ENCODE measurements at regions not wholly inside any gene's neighbourhood (a gene's known extent, or its start where the extent isn't known, plus 50 kb on each side); places are given as distances from the start of the nearest gene placed in this dataset.
A peak's percentile ranks its signal among the peaks of the same experiment; 100 is the strongest.

DNA sequence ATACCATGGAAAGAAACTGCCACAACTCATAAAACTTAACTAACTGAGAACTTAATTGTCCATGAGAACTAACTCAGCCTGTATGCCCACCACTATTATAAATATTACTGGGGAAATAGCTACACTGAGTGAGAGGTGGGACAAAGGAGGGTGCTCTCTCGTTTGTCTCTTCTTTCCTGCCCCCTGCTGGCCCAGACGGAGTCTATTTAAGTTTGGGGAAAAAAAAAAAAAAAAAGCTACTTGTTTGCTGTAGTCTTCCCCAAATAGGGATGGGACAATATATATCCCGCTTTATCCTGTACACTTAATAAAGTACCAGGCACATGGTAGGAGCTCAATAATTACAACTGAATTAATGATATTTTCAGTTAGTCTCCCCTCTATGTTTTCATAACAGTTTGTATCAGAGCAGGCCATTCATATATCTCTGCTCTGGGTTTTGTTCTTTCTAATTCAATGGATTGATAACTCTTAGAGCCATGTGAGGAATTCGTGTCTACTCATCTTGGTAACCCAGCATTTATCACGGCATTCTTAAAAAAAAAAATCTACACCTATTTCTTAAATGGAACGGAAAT, 647.6 kb upstream of the PKDCC start:
- DNase-seq (ENCODE audit: low spot score): no peak

DNA sequence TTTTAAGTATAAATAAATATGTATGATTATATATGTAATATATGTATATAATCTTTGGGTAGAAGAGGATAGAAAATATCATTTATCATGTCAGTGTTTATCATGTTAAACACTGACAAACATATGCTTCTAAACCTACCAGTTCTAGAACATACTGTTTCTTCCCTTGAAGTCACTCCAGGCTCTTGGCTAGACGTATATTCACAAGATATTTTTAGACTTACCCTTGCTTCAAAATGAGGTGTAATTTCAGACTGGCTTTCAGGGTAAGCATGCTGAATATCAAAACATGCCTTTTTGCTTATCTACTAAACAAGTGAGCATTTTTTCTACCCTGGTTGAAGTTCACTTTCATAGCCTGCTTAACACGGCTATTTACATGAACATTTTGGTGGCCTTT, 642.4 kb upstream of the PKDCC start:
- DNase-seq (ENCODE audit: low spot score): no peak

- no peak for DNase-seq (ENCODE audit: low spot score)
These were observed 638.5 kb upstream of the PKDCC start for GRCh38 chr2:41409328-41409727.

GRCh38 chr2:41410011-41410410, 637.8 kb upstream of the PKDCC start:
- DNase-seq (ENCODE audit: low spot score): no peak

- DNase-seq (ENCODE audit: low spot score): no peak
These were observed 633.9 kb upstream of the PKDCC start for GRCh38 chr2:41413813-41414485.

DNA sequence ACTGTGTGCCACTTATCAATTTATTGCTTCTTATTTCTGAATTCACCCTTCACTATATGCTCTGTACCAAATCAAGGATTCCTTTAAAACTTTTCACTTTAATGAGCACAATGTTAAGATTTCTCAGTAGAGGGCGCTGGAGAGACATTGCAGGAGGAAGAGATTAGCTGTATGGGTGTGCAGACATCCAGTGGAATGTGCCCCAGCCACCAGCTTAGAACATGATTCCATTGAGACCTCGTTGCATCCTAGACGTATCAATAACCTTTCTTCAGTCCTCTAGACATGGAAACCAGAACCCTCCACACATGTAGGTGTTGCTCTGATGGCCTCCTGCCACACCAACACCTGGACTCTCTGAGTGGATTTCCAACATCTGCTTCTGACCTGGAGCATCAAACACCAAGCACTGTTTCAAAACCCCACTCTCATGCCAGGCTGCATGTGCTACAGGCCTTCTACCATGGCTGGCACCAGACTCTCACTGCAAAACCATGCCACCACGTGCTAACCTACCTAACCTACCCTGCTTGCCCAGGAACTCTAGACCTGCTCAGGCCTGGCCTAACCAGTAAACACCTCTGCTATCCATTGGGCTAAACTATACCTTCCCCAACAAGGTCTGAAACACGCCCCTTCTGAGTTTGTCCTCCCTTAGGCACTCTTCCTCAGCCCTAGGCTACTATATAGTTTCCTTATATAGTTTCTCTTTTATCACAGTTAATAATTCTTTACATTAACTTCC, 633.2 kb upstream of the PKDCC start:
- DNase-seq (ENCODE audit: low spot score): no peak

GRCh38 chr2:41417511-41417910, 630.3 kb upstream of the PKDCC start:
- no peak for DNase-seq (ENCODE audit: low spot score)

GRCh38 chr2:41420219-41420618, 627.6 kb upstream of the PKDCC start:
- DNase-seq (ENCODE audit: low spot score): no peak

- DNase-seq (ENCODE audit: low spot score): no peak
These were observed 626.9 kb upstream of the PKDCC start for GRCh38 chr2:41420872-41421271.

GRCh38 chr2:41431756-41432155, 616.1 kb upstream of the PKDCC start:
- DNase-seq (ENCODE audit: low spot score): no peak

- no peak for DNase-seq (ENCODE audit: low spot score)
These were observed 615.4 kb upstream of the PKDCC start for GRCh38 chr2:41432459-41432858.

DNA sequence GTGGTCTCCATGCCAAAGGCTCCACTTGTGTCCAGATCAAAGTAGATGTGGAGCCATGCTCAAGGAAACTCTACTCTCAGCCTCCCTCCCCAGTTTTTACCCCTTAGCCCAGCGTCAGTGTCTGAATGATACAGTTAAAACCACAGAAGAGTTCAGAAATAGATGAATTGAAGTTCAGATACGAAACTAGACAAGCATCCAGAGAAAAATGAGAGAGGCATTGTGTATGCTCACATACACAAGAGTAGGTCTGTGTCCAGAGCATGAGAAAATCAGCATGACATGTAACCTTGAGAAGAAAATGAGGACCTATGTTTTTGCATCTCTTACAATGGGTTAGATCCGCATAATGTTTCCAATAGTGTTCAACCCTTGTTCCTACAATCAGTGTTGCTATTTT, 612.8 kb upstream of the PKDCC start:
- DNase-seq (ENCODE audit: low spot score): no peak

- DNase-seq (ENCODE audit: low spot score): no peak
These were observed 605.9 kb upstream of the PKDCC start for GRCh38 chr2:41441958-41442357.

DNA sequence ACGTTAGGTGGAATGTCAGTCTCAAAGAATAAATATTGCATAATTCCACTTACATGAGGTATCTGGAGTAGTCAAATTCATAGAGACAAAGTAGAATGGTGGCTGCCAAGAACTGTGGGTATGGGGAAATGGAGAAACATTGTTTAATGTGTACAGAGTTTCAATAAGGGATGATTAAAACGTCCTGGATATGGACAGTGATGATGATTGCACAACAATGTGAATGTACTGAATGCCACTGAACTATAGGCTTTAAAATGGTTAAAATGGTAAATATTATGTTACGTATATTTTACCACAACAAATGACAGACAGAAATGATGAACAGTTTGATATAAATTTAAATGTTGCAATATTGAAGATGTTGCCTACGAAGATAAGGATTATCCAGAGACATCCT, 602.0 kb upstream of the PKDCC start:
- DNase-seq (ENCODE audit: low spot score): no peak

DNA sequence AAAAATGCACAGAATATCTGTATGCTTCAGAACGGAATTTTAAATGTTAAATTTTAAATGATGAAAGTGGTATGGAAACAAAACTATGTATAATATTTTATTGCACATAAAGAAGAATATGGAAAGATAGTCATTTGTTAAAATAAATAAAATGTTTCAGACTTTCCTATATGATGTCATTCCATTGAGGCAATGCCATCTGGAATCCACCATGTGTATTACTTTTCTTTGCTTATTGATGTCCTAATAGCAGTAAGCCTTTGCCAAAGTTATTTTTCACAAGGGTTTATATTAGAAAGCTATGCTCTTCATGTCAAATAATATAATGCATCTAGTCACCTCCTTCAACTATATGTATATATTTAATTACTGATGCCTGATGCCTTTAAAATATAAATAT, 601.6 kb upstream of the PKDCC start:
- DNase-seq (ENCODE audit: low spot score): no peak

DNA sequence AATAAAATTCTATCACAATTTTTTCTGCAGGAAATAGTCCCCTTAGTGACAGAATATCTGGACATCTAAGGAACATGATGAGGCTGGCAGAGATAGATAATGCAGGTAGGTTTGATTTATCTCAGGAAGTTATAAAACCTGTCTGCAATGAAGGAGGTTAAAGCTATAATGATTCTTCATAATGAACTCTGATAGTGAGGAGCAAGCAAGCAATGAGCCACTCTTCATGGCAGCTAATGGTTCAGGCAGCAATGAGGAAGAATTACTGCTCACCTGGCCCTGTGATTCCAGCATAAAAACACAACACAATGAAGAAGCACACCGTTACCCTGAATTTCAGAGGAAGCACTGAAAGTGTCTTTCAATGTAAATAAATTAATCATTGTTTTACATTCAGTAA, 599.6 kb upstream of the PKDCC start:
- no peak for DNase-seq (ENCODE audit: low spot score)

DNA sequence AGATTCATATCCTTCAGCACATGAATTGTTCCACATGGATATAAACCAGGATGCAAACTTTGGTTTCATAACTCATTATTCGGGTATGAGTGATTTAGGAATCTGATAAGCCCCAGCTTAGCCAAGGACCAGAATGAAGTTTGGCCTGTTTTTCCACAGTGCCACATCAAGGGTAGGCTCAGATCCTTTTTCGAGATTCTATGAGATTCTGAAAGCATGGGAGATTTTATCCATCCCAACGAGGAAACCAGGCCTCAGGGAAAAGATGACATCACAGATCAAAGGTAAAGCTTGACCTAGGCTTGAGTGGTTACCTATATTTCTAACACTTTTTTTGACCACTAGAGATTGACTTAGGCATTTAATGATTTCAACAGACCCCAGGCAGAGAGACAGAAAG, 590.8 kb upstream of the PKDCC start:
- no peak for DNase-seq (ENCODE audit: low spot score)

DNA sequence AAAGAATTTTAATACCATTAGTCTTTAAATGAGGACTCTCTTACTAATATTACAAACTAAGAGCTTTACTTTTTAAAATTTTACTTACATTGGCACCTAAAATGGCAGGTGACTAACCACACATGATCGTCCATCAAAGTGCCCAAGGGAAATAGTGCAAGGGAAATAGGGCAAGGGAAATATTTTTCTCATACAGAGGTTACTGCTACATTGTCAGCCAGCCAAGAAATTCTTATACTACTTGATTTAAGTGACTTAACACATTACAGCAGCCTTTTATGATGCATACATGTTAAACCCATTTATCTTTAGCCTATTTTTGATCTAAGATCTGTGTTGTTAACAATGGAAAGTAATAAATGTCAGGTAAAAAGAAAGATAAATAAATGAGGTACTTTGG, 587.2 kb upstream of the PKDCC start:
- DNase-seq (ENCODE audit: low spot score): no peak

DNA sequence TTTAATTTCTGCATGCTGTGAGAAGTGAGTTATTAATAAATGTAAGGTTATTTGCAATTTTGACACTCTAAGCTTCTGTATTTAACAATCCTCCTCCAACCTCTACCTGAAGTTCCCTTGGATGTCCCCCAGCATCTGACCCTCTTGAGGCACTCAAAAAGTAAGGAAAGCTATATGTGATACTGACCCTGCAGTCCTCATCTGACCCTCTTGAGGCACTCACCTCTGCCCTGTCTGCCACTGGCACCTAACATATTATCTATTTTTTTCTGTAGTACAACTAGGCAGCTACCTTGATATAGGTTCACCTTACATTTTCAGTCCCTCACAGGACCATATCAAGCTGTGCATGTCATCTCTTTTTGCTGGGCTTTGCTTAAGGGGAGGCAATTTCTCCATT, 583.4 kb upstream of the PKDCC start:
- DNase-seq (ENCODE audit: low spot score): no peak

DNA sequence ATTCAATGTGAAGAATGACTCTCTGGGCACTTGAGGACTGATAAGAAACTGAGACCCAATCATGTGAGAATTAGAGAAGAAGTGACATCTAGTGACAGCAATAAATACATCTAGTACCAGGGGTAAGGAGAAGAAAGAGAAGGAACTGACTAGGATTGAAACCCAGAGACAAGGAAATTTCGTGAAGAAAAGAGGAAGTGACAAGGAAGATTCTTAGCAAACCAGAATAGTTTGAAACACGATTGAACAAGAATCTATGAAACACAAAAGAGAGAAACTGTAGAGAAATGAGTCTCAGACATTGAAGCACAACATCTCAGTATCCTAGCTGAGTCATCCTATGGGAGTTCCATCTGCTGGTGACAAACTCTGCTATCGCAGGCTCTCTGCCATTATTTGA, 571.9 kb upstream of the PKDCC start:
- peak; percentile 31 for DNase-seq (ENCODE audit: low spot score)

- DNase-seq (ENCODE audit: low spot score): no peak
These were observed 565.2 kb upstream of the PKDCC start for GRCh38 chr2:41482659-41483058.

GRCh38 chr2:41483226-41483625, 564.6 kb upstream of the PKDCC start:
- no peak for DNase-seq (ENCODE audit: low spot score)

GRCh38 chr2:41483982-41484857, 563.6 kb upstream of the PKDCC start:
- DNase-seq (ENCODE audit: low spot score): no peak
